Activated CD4-positive, alpha-beta T cell treated with anti-CD3 and anti-CD28 coated beads for 1 hour (primary cell): ENCODE measurements at regions not wholly inside any gene's neighbourhood (a gene's known extent, or its start where the extent isn't known, plus 50 kb on each side); places are given as distances from the start of the nearest gene placed in this dataset.
"Not testable (repeated sequence)": the region's sequence is repeated elsewhere in the genome, so short reads cannot be mapped to it uniquely, and the experiment has no call there.

Experiments used
- DNase-seq: peaks from one replicate; pipeline ENCODE4 v3.0.0-alpha.2; 2020

GRCh38 chrX:13474164-13474516 is 95.3 kb upstream of the EGFL6 start:
- DNase-seq = no peak

DNA sequence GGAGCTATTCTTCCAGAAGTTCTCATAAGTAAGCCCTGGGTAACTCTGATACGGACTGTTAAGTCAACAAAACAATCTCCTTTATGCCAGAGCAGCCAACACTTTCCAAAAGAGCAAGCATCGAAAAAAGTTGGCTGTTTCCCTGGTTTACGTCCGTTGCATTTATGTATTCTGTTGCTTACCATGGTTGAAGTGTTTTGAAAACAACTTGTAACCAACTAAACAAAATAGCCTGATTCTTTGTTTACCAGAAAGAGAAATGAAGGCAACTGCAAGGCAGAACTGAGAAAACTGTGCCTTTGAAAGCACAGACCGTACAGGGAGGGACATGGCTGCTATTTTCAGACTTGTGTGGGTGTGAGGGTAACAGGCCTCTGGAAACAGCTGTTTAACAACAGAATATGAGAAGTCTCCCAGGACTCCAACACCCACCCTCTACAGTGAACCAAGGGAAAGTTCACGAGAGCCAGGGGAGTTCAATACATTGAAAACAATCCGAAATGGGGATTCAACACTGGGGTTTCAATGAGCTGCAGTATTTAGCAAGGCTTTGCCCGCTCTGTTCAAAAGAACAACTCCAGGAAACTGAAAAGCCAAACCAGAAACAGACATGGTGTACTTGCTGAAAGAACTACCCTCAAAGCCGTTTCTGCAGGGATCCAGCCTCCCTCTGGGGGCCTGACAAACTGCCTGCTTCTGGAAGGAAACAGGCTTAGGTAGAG is 95.8 kb upstream of the EGFL6 start:
- no peak for DNase-seq

- DNase-seq = no peak
Measured at GRCh38 chrX:13472975-13473374, 96.4 kb upstream of the EGFL6 start.

- DNase-seq = no peak
Measured at GRCh38 chrX:13471269-13471668, 98.1 kb upstream of the EGFL6 start.

GRCh38 chrX:13470685-13470977 is 98.8 kb upstream of the EGFL6 start:
- DNase-seq = no peak

DNA sequence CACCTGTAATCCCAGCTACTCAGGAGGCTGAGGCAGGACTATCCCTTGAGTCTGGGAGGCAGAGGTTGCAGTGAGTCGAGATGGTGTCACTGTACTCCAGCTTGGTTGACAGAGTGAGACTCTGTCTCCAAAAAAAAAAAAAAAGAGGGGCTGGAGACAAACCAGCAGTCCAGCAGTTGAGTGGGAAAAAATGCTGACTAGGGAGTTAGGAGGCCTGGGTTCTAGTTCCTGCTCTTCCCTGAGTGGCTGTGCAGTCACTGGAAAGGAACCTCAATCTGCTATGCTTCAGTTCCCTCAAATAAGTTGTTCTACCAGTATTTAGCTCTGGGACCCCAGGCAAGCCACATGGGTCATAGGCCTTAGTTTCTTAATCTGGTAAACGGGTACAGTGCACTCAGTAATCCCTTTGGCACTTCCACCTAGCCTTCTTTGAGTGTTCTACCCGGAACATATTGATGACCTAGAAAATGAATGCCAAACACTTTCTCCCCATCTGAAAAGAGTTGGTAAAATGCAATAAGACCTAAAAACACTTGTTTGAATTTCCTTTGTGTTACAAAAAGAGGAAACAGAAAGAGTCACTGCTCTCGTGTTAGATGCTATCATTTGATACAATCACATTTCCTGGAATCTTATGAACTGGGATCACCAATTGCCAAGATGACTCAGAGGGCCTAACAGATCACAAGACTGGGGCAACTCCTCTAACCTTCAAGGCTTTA is 99.3 kb upstream of the EGFL6 start:
- no peak for DNase-seq

DNA sequence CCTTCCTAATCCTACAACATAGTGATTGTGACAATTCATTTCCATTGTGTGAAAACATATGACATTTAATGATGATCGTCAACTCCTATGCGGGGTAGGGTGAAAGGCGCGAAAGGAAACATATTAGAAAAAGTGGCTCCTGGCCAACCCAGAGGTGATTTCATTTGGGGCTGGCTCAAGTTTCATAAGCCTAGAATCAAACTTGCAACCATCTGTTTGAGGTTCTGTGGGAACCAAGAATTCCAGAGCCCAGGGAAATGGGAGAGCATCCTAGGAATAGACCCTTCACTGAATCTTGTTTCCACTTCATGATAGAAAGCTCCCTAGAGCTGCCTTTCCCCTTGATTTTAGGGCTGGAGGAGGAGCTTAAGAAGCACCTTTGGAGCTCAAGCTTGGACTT is 101.3 kb upstream of the EGFL6 start:
- DNase-seq = no peak

DNA sequence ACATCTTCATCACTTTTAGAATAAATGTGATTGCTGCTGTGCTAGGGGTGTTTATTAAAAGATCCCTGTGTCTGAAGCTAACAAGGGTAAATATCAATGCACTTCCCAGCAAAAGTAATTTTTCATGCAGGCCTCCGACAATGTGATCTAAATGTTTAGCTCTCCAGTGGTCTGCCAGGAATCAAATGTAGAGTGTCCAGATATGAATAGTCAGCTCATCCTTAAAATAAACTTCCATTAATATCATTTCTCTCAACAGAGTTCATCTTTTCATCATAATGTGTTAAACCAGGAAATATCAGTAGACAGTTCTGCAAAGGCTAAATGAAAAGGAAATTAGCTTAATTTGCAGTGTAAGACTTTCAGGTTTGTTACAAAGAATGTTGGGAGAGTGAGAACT is 102.2 kb upstream of the EGFL6 start:
- DNase-seq = no peak

DNA sequence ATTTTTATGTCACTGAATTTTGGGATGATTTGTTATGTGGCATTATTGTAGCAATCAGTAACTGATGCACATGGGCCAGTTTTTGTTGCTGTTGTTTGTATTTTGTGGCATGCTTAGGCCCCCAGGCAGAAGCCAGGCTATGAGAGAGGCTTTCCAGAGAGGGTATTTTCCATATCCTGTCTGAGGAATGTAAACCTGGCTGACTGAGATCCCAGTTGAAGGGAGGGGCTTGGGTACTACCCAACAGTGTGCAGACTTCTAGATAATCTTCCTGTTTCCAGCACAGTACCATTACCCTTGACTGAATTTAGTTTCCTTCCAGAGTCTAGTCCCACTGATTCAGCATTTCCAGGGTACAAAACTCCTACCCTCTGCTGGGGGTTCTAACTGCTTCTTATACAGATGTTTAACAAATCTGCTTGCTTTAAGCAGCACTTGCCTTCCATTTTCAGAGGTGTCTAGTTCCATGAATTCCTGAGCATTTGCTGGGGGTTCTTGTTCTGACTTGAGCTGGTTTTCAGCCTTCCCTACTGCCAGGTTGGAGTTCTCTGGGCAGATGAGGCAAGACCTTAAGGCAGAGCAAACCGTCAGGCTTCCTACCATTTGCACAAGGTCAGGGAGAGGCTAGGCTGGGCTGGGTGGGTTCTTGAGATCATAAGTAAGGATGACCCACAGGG is 104.7 kb upstream of the EGFL6 start:
- no peak for DNase-seq

DNA sequence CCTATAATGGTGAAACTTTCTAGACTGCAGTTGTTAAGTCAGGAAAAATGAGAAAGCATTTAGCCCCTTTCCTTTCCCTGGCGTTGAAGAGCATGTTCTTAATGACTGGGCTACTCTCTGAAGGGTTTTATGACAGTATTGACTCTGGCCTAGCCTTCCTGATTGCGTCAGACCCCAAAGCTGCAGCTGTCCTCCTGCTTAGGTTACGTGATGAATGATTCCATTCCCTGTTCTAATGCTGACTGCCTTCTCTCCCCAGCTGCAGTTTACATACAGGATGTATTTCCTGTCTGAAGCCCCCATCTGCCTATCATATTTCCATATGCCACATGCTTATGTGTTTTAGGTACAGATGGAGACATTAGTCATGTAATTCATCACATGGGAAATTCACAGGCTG is 105.8 kb upstream of the EGFL6 start:
- no peak for DNase-seq

DNA sequence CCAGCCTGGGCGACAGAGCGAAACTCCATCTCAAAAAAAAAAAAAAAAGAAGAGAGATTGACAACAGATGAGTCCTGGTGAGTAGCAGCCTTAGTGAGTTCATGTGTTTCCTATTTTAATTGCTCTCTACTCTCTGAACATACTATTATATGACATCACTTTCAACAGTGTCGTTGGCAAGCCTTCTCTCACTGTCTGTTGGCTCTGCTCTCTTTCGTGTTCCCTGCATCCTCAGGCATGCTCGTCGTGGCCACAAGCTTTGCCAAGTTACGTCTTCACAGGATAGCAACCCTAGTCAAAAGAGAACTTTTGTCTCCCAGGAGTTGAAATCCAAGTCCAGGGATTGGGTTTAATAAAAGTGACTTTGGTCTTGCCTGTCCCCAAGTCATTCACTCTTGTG is 117.1 kb upstream of the EGFL6 start:
- DNase-seq = no peak

DNA sequence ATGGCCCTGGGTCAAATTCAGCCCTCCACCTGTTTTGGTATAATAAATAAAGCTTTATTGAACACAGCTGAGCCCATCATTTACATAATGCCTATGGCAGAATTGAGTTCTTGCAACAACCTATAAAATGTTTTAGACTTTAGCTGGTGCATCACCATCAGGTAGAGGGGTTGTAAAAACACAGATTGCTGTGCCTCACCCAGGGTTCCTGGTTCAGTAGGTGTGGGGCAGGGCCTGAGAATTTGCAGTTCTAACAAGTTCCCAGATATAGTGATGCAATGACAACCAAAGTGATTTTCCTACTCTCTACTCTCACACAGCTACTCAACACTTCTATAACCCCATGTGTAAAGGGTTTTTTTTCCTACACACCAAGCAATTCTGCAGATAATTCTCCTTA is 120.0 kb upstream of the EGFL6 start:
- DNase-seq = no peak

- no peak for DNase-seq
Measured at GRCh38 chrX:13448941-13449340, 120.5 kb upstream of the EGFL6 start.

DNA sequence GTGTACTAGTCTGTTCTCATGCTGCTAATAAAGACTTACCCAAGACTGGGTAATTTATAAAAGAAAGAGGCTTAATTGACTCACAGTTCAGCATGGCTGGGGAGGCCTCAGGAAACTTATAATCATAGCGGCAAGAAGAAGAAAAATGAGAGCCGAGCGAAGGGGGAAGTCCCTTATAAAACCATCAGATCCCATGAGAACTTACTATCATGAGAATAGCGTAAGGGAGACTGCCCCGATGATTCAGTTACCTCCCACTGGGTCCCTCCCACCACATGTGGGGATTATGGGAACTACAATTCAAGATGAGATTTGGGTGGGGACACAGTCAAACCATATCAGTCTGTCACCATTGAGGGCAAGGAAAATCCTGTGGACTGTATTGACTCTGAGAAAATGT is 121.8 kb upstream of the ATXN3L start:
- DNase-seq = not testable (repeated sequence)

DNA sequence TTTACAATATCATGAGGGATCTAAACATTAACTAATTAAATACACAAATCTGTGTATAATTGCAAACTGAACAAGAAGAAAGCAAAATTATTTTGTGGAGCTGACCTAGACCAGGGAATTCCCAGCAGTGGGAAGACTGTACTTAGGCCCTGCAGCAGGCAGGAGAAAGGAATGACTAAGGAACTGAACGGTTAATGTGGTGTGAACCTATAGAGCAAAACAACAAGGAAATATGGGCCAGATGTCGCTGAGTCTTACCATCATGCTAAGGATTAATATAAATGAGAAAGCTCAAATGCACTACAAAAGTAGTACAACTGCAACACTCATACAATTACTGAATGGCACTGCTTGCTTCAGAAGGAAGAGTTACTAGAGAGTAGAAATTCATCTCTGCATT is 120.3 kb upstream of the ATXN3L start:
- no peak for DNase-seq

DNA sequence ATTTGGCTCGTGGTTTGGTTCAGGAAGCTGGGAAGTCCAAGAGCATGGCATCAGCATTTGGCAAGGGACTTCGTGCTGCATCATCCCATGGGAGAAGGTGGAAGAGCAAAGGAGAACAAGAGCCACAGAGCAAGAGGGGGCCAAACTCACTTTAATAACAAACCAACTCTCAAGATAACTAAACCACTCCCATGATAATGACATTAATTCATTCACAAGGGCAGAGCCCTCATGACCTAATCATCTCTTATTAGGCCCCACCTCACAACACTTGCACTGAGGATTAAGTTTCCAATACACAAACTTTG is 113.4 kb upstream of the ATXN3L start:
- no peak for DNase-seq

GRCh38 chrX:13432414-13433297 is 112.8 kb upstream of the ATXN3L start:
- no peak for DNase-seq

DNA sequence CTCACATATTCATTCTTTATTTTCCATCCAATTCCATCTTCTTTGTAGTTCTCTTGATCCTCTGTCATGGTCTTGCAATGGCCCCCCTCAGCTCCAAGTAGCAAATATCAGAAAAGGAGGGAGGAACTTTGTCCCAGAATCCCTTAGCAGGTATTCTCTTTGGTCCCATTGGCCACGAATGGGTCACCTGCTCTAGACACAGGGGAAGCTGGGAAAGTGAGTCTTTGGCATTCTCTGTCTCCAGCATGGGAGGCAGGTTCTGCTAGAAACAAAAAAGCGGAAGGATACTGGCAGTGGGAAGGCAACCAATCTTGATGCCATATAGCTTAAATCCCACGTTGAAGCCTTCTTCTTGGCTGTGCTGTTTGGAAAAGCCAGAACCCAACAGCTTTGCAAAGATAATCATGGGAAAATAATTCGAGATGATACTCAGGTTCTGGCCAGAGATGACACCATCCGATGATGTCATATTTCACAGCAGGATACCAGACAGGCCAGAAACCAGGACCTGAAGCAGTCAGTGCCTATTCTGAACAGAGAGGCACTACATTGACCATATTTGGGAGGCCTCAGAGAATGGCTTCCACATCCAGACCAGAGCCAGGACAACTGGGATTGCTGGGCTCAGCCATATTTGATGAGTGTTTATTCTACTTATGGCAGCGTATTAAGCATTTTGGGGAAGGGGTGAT is 110.4 kb upstream of the ATXN3L start:
- DNase-seq = no peak

DNA sequence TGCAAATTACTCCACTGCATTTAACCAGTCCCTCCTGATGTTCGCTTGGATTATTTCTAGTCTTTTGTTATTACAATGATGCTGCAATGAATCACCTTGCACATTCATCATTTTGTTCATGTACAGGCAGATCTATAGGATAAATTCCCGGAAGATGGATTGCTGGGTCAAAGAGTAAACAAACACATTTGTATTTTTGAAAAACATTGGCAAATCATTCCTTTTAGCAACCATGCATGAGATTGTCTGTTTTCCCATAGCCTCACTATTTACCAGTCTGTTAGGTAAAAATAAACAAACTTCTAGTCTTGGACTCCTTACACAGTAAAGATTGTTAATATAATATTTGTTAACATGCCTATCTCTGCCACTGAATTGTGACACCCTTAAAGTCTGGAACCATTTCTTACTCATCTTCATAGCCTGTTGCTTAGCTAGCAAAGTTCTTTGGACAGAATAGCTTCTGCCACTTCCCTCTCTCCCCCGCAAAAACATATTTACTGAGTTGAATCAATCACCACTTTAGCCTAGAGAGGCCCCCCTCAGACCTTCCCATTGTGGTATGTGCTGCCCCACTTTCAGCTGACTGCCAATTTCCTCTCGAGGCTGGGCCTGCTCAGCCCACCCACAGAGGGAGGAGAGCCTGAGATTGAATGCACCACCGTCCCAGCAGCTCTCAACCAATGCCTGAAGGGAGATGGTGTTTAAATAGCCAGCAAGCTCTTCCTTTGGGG is 108.4 kb upstream of the ATXN3L start:
- DNase-seq = no peak

DNA sequence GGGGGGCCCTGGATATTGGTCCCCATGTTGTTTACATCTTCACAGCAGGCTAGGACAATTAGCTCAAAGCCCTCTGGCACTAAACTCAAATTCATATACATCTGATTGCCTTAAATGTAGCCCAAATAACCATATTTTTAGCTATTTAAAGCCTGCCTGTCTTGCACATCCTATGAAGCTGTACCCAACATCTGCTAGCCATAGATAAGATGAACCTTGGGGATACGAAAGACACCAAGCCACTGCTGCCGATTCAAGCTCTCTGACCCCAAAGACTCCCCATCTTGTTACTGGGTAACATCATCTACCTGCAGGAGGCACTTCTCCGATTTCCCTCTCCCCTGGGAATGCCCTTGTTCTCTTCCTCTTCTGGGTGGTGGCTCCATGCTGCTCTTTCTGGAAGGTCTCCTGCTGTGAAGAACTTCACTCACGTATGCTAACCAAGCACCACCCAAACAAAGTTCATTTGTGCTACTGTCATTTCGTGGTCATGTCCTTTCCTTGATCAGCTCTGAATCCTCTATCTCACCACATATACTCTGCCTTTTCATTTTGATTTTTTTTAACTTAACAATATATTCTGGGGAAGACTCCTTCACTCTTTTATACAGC is 107.7 kb upstream of the ATXN3L start:
- DNase-seq = no peak

DNA sequence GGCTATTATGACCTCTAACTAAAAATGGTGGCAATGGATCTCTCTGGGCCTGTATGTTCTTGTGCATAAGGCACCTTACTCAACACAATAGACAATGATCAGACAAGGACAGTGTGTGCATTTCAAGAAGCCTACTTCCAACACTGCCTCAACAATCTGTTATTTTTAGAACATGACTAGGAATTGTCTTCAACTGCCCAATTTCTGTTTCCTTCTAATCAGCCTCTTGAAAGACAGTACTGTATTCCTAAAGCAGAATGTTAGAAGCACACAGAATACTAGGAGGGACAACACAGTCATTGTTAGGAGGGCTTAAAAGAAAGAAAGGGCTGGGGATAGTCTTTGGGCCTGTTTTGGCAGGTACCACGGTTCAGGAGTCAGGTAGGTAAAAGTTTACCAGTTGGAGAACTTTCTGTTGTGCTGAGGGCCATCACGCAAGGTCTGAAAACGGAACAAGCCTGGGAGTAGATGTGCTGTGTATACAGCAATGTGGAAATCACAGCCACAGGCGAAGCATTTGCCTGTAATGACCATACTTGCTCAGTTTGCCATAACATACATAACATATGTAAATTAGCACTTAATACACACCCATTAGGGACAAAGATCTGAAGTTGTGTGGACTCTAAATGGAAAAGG is 100.8 kb upstream of the ATXN3L start:
- no peak for DNase-seq
